GM19240 (cell line): ENCODE measurements at regions not wholly inside any gene's neighbourhood (a gene's known extent, or its start where the extent isn't known, plus 50 kb on each side); places are given as distances from the start of the nearest gene placed in this dataset.
"Not testable (repeated sequence)": the region's sequence is repeated elsewhere in the genome, so short reads cannot be mapped to it uniquely, and the experiment has no call there.

Experiments
- DNase-seq: peaks from one replicate; pipeline ENCODE4 v3.0.0; 2011; ENCODE audit warnings: low spot score; ENCODE audit not compliant: insufficient read length

DNA sequence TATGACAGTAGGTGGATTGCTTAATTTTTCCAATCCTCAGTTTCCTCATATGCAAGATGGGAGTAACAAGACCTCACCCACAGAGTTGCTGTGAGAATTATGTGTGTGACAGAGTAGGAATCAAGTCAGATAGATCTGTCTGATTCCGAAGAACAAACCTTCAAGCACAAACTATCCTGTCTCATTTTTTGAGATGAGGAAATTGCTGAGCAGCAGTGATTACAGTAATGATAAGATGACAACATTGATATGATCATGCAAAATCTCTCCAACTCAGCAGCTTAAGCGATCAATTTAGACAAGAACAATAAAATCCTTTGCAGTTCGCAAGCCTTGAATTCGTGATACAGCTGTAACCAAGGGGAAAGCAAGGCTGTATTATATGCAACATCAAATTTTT lies 474.1 kb downstream of the OMA1 start:
- no peak for DNase-seq

DNA sequence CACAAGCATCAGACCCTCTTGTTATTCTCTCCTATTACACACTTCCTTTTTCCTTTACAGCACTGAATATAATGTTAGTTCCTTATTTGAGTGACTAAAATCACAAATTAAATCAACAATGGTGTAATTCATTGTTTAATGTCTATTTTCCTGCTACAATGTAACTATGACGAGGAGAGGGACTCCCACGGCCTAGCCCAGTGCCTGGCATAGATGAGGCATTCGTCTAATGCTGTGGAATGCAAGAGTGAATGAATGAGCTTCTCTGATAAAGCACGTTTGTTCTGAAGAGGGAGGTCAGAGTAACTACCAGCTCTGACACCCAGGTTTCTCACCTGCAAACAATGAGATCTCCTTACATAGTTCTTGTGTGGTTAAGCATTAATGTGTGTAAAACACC lies 479.4 kb downstream of the OMA1 start:
- no peak for DNase-seq

DNA sequence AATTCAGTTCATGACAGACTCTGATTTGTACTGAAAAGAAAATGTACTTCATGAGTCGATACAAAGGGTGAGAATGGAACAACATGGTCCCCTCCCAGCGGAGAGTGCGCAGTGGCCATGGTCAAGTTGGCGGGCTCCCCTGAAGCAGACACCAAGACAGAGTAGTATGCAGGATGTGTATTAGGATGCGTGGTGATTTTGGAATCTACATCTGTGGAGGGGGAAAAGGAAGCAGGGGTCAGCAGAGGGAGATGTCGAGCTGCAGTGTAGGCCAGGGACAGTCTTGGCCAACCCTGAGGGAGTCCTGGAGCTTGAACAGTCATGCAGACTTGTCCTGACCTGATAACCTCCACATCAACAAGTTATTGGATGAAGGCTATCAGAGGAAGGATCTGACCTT lies 481.0 kb downstream of the OMA1 start:
- no peak for DNase-seq

DNA sequence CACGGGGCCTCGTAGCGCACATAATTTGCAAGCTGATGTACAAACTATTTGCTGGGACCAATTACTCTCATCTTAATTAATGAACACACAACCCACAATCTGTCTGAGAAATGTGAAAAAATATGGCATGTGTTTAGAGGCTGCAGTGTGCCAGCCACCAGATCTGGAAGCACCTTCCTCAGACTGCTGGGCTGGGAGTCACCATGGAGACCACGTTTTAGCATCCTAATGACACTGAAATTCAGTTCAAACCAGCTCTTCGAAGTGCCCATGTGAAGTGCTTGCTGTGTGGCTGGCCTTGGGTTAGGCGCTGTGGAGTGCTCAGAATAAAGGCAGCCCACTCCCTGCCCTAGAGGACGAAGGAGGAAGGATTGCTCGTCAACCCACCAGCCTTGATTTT lies 482.4 kb downstream of the OMA1 start:
- DNase-seq = no peak

DNA sequence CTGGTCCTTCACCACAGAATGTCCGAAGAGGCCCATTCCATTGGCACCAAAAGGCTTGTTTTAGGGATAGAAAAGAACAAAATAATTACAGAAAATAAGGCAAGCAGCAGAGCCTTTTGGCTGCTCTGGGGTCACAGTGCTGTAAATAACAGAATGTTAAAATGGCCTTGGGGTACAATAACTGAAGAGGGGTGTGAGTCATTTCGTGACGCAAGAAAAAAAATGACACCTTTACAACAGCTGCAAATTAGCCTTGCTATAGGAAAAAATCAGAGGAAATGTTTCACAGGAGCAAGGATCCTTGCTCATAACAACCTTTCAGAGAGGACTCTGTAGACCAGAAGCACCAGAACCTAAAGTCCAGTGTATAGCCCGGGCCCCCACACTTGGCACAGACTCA lies 483.4 kb downstream of the OMA1 start:
- DNase-seq = no peak

DNA sequence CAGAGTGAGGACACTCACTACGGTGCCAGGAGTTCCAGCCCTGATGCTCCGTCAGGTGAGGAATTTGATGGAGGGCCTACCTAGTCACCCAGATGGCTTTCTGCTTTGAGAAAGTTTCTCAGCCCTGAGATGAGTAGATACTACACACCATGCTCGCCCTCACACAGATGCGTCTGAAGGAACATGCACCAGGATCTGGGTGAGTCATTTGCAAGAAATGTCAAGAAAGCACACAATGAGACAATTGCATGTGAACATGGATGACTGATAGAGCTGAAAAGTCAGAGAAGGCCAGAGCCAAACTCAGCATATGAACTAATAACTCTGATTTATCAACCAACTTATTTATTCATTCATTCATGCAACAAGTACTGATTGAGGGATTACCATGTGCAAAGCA lies 483.9 kb downstream of the OMA1 start:
- no peak for DNase-seq

DNA sequence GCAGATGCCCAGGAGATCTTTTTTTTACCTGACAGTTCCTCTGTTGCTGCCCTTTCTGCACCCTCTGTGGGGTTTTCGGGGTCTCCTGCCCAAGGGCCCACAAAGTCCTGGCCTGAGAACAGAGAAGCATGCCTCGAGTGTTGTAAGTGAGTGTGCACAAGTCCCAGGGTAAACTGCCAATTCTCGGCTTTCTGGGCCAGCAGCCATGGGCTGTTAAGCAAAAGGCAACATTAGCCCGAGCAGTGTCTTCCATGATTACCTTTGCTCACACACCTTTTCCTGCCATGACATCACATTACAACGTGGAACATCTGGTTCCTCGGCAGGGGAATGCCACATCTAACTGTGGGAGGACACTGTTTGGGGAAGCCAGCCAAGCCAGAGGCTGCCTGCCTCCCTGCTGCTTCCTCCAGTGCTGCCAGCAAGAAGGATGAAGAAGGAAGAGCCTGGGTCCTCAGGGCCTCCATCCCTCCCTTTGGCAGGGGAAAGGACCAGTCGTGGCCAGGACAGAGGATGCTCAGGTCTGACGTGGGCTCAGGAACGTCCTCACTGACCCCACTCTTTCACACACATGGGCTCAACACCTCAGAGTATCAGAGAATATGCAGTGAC lies 485.9 kb downstream of the OMA1 start:
- no peak for DNase-seq

DNA sequence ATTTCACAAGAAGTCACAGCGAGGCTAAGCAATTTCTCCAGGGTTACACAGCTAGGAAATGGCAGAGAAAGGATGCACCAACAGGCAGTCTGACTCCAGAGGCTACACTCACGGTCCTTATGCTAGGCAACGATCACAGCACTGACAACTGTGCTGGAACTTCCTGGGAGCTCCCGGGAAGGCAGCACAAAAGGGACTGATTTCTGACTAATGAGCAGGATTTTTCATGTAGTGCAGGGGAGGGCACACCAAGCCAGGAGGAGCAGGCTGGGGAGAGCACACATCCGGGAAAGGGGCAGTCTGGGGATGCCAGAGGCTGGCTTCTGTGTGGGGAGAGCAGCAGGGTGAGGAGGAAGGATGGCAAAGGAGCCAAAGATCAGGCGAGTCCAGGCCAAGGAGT lies 486.7 kb downstream of the OMA1 start:
- DNase-seq = no peak

DNA sequence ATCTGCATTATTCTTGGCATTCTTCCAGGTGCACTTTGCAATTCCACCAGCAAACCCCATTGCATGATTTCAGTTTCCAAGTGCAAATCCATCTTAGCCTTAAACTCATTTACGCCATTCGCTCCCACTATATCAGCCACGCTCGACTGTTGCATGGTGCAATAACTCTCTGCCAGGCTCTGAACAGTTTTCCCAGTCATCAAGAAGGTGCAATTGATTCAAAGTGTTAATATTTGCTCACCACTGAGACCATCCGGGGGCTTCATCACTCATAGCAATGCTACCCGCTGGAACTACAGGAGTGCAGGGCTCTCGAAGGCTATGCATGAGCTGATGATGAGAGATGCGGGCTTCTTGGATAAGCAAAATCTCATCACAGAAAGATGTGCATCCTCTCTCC lies 488.2 kb downstream of the OMA1 start:
- no peak for DNase-seq

DNA sequence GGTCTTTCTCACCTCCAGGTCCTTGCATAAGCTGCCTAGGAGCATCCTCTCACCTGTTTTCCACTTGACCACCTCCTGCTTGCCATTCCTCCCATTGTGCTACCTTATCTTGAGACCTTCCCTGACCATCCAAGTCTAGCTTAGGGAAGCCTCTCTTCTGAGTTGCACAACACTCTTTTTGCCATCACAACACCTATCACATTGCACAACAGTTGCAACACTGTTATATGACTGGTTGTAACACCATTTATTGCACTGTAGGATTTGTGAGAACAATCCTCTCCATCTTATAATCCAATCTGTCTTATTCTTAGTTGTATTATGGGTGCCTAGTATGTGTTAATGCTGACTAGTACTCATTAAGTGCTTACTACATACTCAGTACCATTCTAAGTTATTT lies 488.7 kb downstream of the OMA1 start:
- no peak for DNase-seq

DNA sequence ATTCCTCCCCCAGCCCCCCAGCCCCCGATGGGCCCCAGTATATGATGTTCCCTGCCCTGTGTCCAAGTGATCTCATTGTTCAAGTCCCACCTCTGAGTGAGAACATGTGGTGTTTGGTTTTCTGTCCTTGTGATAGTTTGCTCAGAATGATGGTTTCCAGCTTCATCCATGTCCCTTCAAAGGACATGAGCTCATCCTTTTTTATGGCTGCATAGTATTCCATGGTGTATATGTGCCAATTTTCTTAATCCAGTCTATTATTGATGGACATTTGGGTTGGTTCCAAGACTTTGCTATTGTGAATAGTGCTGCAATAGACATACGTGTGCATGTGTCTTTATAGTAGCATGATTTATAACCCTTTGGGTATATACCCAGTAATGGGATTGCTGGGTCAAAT lies 495.3 kb downstream of the OMA1 start:
- not testable (repeated sequence) for DNase-seq

DNA sequence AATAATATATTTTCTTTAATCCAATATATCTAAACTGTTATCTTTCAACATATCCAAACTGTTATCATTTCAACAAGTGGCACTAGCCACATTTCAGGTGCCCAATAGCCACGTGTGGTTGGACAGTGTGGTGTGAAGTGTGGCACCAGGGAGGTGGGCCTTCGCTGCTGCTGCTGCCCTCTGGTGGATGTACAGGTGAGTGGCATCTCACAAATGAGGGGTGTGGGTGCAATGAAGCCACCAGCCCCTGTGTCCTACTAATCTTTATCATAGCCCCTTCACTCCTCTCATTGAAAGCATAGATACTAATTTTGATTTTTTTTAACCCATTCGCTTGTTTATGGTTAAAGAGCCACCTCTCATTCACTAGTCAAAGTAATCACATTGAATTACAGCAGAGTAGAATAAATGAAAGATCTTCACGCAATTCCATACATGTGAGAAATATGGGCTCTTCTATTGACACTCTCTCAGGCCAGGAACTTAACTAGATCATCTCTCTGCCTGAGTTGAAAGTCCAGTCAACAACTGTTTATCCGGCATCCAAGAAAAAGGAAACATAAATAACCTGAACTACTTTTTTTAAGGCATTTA lies 499.2 kb downstream of the OMA1 start:
- peak; percentile 38 for DNase-seq

DNA sequence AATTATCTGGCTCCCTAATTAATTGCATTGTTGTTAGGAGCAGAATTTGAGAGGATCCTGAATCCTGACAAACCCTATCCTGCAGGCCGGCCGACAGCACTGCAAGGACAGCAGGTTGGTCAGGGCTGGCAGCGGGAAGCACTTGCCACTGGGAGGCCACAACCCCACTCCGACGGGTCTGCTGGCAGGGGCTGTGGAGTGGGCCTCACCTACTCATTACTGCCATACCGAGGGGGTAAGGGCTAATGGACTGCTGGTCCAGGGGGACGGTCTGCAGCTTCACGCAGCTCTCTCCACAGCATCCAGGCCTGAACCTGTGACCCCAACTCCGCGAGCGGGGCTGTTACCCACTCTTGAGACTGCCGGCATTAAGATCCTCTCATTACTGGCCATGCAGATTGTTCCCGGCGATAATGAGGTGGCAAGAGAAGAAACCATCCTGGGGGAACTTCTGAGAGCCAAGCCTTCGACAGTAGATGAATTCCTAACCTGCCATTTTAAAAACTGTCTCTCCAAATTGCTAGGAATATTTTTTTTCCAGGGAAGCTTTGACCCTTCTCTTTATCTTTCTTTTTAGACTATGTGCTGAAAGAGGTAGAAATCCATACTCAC lies 501.3 kb downstream of the OMA1 start:
- DNase-seq = no peak

DNA sequence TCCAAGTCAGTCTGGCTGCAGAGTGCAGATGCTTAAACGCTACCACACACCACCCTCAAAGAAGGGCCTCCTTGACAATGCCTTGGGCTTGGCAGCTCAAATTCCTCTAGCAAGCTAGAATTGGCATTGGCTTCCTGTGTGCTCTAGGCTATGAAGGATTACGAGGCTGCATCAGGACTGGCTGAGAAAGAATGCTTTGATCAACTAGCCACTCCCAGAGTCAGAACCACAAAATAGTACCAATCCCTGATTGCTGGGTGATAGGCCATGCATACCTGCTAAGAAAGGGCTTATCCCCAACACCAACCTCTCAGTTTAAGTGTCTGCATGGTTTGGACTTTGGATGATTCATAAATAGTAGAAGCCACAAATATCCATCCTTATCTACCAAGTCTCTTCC lies 504.9 kb downstream of the OMA1 start:
- DNase-seq = no peak

DNA sequence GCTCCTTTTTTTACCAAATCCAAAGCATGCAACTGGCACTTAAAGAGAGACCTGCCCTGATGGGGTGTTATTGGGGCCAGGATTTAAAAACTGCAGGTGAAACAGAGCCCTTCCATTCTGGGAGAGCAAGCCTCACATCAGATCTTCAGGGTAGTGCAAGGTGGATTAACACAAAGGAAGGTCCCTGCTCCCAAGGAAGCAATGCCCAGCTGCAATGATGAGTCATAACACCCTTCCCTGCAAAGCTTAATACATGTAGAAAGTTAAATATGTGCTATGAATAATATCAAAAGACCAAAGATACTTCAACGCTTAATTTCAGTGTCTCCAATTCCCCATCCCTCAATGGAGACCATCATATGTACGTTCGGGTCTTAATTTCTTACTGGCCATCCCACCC lies 508.0 kb downstream of the OMA1 start:
- no peak for DNase-seq

DNA sequence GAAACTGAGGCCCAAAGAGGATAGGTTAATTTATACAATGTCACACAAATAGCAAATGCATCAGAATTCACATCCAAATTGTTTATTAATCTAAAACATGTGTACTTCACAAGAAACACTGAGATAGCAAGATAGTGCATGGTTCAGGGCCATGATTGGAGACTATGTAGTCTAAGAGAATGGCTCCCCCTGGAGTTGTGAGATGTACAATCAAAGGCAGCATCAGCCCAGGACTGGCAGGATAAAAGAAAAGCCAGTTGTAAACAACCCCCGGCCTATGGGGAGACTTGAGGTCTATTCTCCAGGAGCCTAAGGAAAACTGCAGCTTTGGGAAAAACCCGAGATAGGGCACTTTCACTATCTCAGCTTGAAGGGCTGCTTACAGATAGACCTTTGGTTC lies 511.0 kb downstream of the OMA1 start:
- no peak for DNase-seq

DNA sequence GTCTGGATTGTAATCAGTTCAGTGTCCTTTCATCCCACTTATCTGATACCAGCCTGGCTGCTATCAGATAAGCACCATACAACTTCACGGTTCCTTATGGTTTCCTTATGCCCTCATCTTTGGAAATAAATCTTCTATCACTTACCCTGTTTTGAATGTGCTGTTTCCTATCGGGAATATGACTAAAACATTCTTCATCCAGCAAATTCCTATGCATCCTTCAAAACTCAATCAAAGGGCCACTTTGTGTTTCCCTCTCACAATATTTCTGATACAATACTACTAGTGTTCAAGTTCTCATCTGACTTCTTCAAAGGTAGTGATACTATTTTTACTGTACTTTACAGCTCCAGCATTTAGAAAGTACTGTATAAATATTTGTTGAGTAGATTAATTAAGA lies 513.2 kb downstream of the OMA1 start:
- DNase-seq = no peak

DNA sequence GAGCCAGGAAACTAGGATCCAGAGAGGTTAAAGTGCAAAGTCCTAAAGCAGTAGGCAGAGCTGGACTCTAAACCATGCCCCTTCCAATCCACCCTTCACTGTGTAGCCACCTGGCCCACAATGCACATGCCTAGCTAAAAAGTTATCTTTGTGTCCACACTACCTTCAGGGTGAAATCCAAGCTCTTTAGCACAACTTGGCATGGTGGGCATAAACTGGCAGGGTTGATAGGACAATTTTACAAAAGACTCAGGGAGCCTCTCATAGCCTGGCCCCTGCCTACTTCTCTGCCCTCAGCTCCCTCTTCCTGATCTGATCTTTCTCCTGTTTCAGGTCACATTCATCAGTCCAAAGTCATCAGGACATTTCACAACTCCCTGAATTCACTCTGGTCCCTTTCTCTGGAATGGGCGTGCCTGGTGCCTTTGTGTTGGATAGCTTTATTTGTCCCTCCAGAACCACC lies 513.9 kb downstream of the OMA1 start:
- DNase-seq = no peak

DNA sequence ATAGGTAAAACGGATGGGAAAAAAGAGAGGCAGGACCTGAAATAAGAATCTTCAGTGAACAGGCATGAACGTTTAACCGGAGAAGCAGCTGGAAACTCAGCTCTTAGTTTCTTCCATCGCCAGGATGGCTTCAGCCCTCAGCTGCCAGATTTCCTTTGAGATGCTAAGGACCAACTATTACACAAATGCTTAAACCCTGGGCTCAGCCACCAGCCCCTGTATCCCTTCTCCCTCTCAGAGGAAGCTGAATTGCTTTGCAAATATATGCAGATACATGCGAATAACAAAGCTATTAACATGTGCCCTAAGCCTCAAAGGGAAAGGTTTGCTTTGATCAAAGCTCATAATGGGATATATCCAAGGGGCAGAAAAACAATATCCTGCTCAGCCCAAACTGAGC lies 515.1 kb downstream of the OMA1 start:
- DNase-seq = no peak

DNA sequence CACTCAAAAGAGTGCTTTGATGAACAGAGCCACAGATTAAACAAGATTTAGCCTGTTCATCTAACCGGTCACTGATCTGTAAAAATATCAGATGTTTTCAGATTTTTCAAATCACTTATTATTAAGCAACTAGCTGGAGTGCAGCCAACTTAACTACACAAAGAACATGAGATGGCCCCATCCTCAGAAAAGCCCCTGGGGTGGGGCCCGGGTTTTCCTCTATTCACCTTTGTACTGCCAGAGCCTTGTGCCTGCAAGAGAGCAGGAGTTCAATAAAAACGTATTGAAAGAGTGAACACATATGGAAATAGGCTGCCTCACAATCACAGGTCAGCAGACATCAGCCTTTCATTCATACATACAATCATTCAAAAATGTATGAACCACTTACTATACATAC lies 516.1 kb downstream of the OMA1 start:
- DNase-seq = no peak

DNA sequence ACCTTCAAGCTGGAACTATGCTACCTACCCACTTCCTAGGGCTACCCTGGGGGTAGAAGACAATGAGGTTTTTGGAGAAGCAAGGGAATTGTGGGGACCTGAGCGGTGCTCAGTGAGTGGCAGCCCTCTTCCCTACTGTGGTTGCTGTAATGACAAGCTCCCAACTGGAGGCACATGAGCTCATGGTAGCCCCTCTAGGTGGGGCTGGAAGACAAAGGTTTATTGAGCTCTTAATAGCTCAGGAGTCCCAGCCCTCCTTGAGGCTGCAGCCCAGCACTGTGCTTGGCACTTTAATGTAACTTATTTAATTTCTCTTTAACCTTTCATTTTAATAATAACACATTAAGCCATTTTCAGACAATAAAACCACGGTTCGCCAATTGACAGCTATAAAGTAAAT lies 528.9 kb downstream of the OMA1 start:
- DNase-seq = no peak

DNA sequence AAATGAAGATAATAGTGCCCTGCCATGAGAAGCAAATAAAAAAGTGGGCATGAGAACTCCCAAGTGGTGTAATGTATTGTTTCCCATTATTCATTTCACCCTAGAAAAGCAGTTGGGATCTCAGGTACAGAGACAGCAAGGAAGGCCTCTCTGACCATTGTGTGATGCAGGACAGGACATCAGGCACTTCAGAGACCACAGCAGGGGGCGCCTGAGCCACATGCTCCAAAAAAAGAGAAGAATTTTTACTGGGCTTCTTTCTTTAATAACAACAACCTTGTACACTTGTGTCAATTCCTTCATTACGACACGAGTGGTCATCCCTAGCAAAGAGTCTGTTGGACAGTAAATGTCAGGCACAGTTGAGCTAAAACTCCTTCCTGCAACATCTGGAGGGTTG lies 533.3 kb downstream of the OMA1 start:
- no peak for DNase-seq

DNA sequence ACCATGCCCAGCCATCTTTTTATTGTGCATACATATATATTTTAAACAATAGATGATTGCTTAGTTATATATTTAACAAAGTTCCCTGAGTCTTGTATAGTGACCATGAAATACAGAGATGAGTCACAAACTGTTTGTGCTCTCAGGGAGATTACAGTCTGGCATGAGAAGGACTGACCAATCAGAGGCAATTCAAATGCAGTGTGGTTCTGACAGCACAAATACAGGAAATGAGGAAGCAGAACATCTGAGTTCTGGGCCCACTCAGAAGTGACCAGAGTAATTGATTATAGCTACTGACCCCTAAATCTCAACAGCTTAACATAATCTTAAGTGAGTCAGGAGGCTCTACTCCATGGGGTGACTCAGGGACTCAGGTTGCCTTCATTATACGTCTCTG lies 534.5 kb downstream of the OMA1 start:
- no peak for DNase-seq
